GM19023 (cell line): ENCODE measurements at regions not wholly inside any gene's neighbourhood (a gene's known extent, or its start where the extent isn't known, plus 50 kb on each side); places are given as distances from the start of the nearest gene placed in this dataset.
"Not testable (repeated sequence)": the region's sequence is repeated elsewhere in the genome, so short reads cannot be mapped to it uniquely, and the experiment has no call there.

ENCODE experiments used
- ATAC-seq: cut with Tn5 transposase; IDR thresholded peaks from one replicate; pipeline ENCODE4 v1.9.1; 2021; ENCODE audit warnings: mild to moderate bottlenecking, moderate library complexity; ENCODE audit not compliant: unreplicated experiment

DNA sequence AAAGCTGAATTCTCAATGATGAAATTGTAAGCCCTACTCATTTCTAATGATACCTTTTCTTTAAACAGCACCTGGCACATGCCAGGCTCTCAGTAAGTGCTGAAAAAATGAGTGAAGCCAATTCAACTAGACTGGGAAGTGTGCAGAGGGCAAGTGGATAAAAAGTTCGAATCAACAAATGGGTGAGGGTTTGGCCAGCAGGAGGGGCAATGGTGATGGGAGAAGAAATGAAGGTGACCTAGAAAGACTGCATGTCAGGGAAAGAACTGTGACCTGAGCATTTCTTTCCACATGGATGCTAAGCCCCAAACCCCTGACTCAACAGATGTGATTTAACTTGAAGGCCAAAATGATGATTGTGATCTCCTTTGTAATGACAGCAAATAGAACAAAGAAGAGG, 54.6 kb downstream of the DKK1 start:
- no peak for ATAC-seq

DNA sequence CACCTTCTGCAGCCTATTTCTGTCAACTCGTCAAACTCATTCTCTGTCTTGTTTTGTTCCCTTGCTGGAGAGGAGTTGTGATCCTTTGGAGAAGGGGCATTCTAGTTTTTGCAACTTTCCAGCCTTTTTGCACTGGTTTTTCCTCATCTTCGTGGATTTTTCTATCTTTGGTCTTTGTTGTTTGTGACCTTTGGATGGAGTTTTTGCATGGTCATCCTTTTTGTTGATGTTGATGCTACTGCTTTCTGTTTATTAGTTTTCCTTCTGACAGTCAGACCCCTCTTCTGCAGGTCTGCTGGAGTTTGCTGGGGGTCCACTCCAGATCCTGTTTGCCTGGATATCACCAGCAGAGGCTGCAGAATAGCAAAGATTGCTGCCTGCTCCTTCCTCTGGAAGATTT, 60.1 kb downstream of the DKK1 start:
- ATAC-seq: not testable (repeated sequence)

DNA sequence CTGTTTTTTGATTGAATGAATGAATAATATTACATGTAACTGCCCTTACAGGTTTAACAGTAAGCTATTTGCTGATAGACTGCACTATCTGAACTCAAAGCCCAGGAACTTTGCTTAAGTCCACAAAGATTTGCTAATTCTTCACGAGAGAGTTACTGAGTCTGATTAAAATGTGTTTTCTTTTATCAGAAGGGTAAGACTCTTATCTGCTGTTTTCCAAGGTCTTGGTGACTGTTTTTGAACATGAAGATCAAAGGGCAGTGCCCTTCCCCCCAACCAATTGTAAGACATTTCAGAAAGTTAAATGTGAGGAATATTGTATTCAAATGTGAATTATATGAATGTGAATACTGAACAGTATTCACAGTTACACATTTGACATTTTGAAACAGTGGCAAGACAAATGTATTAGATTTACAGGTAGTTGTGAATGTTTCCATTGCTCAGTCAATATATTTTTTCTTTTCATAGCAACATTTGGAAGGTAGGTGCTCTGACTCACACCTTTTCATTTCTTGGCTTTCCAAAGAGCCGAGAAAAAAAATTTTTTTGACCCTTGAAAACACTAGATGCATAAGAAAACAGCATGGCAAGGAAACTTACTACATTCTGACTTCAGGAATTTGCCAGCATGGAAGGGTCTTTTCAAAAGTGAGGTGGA, 62.7 kb downstream of the DKK1 start:
- ATAC-seq: no peak

DNA sequence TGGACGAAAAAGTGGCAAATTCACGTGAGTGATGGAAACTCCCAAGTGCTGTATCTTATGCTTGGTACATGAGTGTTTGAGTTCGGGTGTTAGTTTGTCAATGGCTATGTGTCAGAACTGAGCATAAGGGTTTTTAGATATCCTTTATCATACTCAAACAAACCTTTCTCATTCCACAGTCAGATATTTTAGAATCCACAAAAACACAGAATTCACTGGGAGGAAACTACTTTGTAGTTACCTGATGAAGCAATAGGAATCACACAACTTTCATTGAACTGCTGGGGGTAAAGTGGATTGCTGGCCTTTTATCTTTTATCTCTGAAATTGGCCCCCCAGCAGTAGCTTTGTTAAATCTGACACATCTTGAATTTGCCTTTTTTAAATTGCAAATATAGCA, 64.0 kb downstream of the DKK1 start:
- no peak for ATAC-seq

DNA sequence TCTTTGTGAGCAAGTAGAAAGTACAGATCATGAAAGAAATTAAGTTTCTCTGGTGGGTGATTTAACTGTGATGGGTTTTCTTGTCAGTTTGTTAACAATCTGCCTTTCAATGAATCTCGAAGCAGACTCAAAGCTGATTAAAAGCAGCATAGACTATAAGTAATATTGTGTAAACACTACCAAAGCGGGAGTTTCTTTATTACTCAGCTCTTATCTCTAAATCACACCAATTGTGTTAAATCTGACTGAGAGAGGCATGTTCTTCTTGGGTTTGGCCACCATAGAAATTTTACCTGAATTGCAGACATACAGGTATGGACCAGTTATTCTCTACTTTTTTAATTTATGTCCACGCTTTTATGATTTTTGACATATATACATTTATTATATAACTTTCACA, 65.2 kb downstream of the DKK1 start:
- no peak for ATAC-seq

DNA sequence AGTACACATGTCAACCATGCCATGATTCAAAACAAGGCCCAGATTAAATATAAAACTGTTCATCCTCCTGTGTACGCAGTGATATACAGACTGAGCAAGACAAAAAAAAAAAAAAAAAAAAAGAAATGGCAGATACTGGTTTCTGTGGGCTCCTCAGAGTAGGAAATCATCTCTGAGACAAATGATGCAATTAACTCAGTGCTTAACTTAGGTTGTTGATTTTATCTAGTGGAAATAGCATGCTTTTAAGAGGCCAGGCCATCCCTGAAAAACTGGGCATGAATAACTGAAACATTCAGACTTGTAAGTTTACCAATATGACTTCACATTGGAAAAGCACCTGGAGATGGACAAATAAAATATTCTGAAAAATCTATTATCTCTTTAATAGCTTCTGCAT, 69.0 kb downstream of the DKK1 start:
- ATAC-seq: no peak

DNA sequence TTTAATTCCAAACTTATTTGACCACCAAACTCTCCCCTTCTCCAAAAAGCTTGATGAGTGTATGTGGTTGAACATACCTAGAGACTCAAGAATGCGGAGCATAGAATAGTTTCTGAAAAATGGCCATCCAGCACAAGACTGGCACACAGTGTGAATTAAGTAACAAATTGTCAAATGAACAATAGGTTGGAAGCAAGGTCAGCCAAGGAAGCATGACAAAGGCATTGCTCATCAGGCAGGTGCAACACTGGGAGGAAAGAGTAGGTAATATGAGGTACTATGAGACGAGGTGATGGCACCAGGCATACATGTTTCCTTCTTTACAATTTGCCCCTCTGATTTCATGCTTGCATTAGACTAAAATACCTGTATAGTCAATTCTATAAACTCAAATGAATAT, 73.7 kb downstream of the DKK1 start:
- ATAC-seq: no peak

DNA sequence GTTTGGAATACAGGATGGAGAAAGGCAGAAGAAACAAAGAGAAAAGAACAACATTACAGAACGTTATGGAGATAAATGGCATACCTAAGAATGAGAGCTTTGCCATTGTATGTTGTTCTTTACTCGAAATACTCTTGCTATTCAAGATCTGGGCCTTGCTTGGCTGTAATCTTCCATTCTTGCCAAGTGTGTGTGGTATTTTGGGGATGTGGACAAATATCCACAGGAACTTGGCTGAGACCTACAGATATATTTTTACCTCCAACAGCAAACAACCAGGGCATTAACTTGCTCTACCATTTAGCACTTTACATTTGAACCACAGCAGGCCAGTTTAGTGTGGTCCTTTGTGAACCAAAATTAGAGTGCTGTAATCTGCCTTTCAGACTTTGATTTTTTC, 76.3 kb downstream of the DKK1 start:
- no peak for ATAC-seq

DNA sequence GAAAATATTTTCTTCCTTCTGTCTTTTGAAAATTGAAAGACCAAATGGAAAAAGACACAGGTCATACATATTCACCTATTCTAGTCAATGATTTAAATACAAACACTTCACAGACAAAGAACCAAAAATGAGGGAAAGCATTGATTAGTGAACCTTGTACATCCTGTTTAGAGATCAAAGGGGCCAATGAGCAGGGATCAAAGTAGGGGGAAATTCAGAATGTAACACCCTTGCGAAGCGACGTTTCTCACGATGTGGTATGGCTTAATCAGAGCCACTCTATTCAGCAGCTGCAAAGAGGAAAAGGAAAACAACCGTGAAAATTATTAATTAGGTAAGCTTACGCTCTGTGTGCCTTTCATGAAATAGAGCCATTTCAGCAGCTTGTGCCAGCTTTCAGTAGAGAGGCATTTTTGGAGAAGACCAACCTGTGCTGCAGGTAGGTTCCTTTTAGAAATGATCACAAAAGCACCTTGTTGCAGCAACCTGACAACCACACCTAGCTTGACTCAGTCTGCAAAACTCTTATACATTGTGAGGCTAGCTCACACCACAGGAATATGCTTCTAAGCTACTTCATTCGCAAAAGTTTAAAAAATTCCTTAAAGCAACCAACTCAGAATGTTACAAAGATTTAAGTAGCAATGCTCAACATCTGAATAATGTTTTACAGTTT, 78.0 kb downstream of the DKK1 start:
- ATAC-seq: no peak

DNA sequence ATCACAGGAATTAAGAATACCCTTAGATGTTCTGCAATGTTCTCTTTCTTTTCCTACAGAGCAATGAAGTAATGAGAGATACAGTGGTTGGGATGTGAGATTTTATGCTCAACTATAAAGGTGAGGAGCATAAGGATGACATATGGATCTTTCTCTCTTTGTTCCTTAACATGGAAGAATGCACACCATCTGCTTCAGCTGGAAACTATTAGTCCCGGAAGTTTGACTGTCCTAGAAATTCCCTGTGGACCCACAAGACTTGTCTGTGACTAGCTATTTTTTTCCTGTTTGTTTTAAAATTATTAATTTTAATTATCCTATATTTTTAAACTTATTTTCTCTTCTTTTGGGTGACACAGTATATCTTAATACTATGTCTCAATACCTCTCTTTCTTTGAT, 80.2 kb downstream of the DKK1 start:
- no peak for ATAC-seq

DNA sequence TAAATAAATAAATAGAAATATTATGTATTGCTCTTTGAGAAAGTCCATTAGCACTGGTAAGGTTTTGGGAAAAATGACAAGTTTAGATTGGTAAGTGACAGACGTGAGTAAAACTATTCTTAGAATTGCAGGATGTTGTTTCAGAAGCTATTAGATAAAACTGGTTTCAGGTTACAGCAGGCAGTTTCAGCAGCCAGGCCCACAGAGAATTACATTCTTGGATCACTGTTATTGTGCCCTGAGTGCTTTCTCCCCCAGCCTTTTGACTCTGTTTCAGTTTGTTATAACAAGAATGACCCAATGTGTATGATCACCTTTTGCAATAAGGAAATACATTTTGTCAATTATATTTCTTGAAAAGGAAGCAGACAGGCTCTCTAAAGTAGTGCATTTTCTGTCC, 86.5 kb downstream of the DKK1 start:
- no peak for ATAC-seq

DNA sequence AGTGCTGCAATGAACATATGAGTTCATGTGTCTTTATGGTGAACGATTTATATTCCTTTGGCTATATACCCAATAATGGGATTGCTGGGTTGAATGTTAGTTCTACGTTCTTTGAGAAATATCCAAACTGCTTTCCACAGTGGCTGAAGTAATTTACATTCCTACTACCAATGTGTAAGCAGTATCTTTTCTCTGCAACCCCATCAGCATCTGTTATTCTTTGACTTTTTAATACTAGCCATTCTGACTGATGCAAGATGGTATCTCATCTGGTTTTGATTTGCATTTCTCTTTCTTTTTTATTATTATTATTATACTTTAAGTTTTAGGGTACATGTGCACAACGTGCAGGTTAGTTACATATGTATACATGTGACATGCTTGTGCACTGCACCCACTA, 89.7 kb downstream of the DKK1 start:
- not testable (repeated sequence) for ATAC-seq

DNA sequence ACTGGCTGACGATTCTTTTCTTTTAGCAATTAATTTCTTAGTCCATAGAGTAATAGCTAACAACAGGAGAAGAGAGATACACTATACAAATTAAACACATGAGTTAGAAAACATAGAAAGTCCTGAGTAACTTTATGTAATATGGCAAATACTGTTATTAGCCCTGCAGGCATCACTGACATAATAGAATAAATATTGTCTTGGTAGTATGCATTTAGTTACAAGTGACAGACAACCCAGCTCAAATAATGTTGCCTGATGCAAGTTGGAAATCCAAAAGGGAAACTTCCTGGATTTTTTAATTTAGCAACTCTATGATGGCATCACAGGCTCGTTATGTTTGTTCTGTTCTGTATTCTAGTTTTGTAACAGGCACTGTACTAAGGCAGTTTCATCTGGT, 95.1 kb downstream of the DKK1 start:
- no peak for ATAC-seq

DNA sequence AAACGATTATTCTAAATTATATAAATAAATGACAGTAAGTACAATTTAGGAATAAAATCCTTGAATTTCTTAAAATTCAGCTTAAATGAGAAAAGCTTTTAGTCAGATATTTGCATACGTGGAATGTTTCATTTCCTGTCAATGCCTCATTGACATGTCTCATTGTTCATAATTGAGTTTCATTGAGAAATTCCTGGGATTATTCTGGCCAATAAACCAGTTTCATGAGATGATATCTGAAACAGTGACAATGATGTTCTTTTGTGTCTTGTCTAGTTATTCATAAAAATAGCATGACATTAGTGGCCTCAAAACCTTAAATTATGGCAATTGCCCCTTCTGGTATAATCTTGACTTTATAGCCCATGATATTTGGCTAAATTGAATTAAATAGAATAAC, 95.8 kb downstream of the DKK1 start:
- ATAC-seq: no peak

DNA sequence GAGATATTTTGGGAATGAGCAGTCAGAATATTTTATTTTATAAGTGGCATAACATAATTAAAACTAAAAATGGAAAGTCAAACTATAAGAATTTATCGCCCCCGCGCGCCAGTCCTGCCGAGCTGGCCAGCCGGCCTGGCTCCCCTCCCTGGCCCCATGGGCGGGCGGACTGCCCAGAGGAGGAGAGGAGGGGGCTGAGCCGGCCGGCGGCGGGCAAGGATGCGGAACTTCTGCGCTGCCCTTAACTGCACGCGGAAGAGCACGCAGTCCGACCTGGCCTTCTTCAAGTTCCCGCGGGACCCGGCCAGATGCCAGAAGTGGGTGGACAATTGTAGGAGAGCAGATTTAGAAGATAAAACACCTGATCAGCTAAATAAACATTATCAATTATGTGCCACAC, 96.8 kb downstream of the DKK1 start:
- ATAC-seq: no peak

DNA sequence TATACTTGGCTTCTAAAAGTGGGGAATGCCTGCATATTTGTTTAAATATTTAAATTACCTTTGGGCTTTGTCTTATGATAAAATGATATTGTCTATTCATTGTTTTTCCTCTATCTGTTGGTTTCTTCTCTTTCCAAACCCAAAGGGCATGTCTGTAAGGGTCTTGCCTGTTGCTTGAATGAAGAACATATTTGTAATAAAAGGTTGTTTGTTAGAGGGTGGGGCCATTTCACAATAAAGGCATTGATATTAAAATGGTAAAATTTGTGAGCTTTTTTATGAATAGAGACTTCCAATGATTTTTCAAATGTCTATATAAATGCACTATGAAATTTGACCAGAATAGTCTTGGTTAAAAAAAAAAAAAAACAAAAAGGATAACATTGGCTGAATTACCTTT, 105.2 kb downstream of the DKK1 start:
- ATAC-seq: no peak

DNA sequence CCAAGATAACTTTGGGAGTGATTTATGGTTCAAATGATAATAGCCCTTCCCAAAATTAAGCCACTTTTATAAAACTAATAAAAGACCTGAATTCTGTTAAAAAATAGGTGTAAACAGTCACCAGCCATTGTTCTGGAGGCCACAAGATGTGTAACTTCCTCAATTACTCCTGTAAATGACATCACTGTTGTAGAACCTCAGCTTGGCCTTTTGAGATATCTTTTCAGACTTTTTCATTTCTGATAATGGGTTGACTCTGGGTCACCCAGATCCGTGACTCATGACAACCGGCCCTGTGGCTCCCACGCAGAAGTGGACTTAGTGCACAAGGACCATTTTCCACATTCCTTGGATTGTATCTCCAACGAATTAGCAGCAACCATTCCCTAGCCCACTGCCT, 106.6 kb downstream of the DKK1 start:
- no peak for ATAC-seq

DNA sequence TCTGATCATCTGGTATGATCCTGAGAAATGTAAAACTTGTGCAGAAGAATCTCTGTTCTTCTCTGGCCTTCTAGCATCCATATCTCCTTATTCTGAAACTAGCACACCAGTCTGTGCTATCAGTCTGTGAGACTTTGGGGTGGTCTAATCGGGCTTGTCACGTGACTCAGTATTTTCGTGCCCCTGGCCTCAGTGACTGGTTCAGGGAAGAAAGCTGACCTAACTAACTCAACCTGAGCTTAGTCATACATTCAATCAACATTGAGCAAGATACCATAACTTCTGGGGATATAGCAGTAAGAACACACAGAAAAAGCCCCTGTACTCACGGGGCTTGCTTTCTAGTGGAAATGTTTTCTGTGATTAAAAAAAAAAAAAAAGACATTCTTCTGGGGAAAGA, 109.3 kb downstream of the DKK1 start:
- ATAC-seq: no peak

DNA sequence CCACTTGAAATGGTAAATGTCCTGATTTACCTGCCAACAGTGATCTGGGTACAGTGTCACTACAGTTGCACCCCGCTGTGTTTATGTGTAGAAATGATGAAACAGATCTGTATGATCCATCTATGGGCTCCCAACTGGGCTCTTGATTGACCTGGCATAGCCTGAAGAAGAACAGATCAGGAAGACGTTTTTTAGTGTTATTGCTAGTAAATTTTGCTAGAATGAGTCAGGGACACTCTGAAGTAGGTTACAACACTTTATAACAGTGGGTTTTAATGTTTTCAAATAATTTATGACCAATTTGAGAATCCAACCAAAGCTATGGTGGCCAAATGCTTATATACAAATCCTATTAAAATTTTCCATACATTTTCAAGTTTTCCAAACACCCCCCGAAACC, 110.3 kb downstream of the DKK1 start:
- no peak for ATAC-seq

DNA sequence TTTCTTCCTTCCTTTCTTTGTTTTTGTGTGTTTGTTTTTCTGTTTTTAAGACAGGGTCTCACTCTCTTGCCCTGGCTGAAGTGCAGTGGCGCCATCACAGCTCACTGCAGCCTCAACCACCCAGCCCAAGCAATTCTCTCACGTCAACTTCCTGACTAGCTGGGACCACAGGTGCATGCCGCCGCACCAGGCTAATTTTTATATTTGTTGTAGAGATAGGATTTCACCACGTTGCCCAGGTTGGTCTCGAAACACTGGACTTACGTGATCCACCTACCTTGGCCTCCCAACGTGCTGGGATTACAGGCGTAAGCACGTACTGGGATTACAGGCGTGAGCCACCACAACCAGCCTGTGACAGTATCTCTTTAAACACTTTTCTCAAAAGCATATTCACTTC, 120.7 kb downstream of the DKK1 start:
- ATAC-seq: no peak

DNA sequence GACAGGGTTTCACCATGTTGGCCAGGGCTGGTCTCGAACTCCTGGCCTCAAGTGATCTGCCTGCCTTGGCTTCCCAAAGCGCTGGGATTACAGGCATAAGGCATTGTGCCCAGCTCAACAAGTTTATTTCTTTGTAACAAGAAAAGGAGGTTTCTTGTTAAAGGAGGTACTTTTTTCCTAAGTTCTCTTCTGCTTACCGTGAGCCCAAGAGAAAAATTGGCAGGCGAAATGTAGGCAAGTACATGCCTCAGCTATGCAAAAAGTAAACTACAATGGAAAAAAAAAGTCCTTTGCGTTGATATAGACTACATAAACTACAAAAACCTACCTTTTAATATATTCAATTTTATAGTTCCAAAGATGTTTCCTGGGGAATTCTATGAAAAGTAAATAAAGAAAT, 122.6 kb downstream of the DKK1 start:
- no peak for ATAC-seq

DNA sequence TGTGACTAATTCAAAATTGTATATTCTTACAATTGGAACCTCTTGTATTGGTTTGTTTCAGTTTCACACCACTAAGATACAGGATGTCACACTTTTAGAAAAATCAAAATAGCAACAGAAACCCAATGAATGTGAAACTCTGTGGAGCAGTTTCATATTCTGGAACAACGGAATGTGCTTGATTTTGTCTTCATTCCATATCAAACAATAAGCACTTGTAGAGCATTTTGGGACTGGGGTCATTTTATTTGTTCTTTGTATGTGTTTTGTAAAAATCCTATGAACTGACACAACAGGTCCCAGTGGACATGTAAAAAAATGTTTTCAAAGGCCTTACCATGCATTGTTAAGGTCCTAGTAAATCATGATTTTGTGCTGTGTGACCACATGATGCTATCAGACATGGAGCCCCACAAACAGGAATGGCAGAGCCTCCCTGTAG, 123.1 kb downstream of the DKK1 start:
- ATAC-seq: peak; percentile 73

DNA sequence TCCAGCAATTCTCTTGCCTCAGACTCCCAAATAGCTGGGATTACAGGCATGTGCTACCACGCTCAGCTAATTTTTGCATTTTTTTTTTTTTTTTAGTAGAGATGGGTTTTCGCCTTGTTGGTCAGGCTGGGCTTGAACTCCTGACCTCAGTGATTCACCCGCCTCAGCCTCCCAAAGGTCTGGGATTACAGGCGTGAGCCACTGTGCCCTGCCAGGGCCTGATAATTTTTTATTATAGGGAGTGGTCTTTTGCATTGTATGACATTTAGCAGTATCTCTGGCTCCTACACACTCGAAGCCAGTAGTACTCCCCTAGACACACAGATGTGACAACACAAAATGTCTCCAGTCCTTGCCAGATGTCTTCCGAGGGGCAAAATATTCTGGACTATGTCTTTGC, 124.0 kb downstream of the DKK1 start:
- no peak for ATAC-seq
